22Rv1 (cell line): ENCODE measurements at regions not wholly inside any gene's neighbourhood (a gene's known extent, or its start where the extent isn't known, plus 50 kb on each side); places are given as distances from the start of the nearest gene placed in this dataset.

Source experiments
- ZFX ChIP-seq: fragments of 450-650 bp; IDR thresholded peaks from 2 replicates; pipeline ENCODE4 v1.6.1; 2017; ENCODE audit warnings: antibody characterized with exemption, borderline replicate concordance
- TF ChIP-seq, protein P1 (sequence below): fragments of 450-650 bp; IDR thresholded peaks from 2 replicates; pipeline ENCODE4 v1.5.1; 2017; ENCODE audit warnings: mild to moderate bottlenecking

DNA sequence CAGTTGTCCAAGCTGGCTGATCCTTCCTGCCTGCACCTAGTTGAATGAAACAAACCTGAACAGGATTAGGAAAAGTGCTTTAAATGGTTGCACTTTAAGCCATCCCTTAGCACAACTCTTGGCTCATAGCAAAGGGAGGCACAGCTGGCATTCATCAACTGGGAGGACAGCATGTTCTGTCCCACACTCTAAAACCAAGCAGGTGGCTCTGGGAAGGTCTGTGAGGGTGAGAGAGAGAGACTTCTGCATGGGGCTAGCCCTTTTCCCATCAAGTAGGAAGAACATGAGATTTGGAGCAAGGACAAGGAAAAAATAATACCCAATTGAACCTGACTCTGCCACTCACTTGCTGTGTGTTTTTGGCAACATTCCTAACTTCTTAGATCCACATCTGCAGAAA lies 140.9 kb upstream of the CCL2 start:
- TF ChIP-seq, protein P1, sequence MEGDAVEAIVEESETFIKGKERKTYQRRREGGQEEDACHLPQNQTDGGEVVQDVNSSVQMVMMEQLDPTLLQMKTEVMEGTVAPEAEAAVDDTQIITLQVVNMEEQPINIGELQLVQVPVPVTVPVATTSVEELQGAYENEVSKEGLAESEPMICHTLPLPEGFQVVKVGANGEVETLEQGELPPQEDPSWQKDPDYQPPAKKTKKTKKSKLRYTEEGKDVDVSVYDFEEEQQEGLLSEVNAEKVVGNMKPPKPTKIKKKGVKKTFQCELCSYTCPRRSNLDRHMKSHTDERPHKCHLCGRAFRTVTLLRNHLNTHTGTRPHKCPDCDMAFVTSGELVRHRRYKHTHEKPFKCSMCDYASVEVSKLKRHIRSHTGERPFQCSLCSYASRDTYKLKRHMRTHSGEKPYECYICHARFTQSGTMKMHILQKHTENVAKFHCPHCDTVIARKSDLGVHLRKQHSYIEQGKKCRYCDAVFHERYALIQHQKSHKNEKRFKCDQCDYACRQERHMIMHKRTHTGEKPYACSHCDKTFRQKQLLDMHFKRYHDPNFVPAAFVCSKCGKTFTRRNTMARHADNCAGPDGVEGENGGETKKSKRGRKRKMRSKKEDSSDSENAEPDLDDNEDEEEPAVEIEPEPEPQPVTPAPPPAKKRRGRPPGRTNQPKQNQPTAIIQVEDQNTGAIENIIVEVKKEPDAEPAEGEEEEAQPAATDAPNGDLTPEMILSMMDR, result no peak
- TF ChIP-seq ZFX, result no peak
